ENCODE measurements at regions not wholly inside any gene's neighbourhood (a gene's known extent, or its start where the extent isn't known, plus 50 kb on each side); places are given as distances from the start of the nearest gene placed in this dataset.

DNA sequence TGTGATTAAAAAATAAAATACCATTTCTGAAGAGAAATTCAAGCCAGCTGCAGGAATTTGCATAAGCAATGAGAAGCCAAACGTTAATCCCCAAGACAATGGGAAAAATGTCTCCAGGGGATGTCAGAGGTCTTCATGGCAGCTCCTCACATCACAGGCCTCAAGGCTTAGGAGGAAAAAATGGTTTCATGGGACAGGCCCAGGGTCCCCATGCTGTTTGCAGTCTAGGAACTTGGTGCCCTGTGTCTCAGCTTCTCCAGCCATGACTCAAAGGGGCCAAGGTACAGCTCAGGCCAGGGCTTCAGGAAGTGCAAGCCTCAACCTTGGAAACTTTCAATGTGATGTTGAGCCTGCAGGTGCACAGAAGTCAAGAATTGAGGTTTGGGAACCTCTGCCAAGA is 1428.4 kb upstream of the CDH2 start:
- DNase-seq = no peak
- no peaks in the 10 kb centered on the region for H3K36me3 ChIP-seq
- no peaks in the 10 kb centered on the region for H3K4me1 ChIP-seq
- TF ChIP-seq POLR2A (IDR thresholded peaks at IDR 0.05) (no peak), CTCF (IDR thresholded peaks at IDR 0.05) (no peak)
- H3K27ac ChIP-seq = no peak overlapping the region
- intact Hi-C loops (cut with DNase I; ENCODE audit: low total_unique reads) = no loop called here
- H3K4me3 ChIP-seq = no peak overlapping the region
- no peaks in the 10 kb centered on the region for H3K27me3 ChIP-seq
- H3K9me3 ChIP-seq = no peaks in the 10 kb centered on the region

- no peaks in the 10 kb centered on the region for H3K36me3 ChIP-seq
- H3K27me3 ChIP-seq = no peaks in the 10 kb centered on the region
- DNase-seq = no peak
- H3K9me3 ChIP-seq = no peaks in the 10 kb centered on the region
- intact Hi-C loops (cut with DNase I; ENCODE audit: low total_unique reads) = no loop called here
- TF ChIP-seq POLR2A (IDR thresholded peaks at IDR 0.05) (no peak), CTCF (IDR thresholded peaks at IDR 0.05) (no peak)
- H3K4me3 ChIP-seq = no peak overlapping the region
- H3K4me1 ChIP-seq = no peaks in the 10 kb centered on the region
- H3K27ac ChIP-seq = no peak overlapping the region
Observed at GRCh38 chr18:29596959-29597358, 1420.0 kb upstream of the CDH2 start.

DNA sequence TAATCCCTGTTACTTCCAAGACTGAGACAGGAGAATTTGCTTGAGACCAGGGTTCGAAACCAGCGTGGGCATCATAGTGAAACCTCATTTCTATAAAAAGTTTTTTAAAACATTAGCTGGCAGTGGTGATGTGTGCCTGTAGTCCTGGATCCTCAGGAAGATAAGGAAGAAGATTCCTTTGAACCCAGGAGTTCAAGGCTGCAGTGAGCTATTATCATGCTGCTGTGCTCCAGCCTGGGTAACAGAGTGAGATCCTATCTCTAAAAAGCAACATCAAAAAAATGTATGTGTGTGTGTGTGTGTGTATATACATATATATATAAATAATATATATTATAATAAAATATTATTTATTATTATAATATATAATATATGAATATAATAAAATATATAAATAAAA is 1417.6 kb upstream of the CDH2 start:
- no peak for TF ChIP-seq POLR2A (IDR thresholded peaks at IDR 0.05)
- TF ChIP-seq CTCF (IDR thresholded peaks at IDR 0.05) = no peak
- intact Hi-C loops (cut with DNase I; ENCODE audit: low total_unique reads) = no loop called here
- Histone ChIP-seq H3K4me1 (no peaks in the 10 kb centered on the region), H3K4me3 (no peak overlapping the region), H3K27ac (no peak overlapping the region), H3K9me3 (no peaks in the 10 kb centered on the region), H3K36me3 (no peaks in the 10 kb centered on the region), H3K27me3 (no peaks in the 10 kb centered on the region)
- DNase-seq = no peak

DNA sequence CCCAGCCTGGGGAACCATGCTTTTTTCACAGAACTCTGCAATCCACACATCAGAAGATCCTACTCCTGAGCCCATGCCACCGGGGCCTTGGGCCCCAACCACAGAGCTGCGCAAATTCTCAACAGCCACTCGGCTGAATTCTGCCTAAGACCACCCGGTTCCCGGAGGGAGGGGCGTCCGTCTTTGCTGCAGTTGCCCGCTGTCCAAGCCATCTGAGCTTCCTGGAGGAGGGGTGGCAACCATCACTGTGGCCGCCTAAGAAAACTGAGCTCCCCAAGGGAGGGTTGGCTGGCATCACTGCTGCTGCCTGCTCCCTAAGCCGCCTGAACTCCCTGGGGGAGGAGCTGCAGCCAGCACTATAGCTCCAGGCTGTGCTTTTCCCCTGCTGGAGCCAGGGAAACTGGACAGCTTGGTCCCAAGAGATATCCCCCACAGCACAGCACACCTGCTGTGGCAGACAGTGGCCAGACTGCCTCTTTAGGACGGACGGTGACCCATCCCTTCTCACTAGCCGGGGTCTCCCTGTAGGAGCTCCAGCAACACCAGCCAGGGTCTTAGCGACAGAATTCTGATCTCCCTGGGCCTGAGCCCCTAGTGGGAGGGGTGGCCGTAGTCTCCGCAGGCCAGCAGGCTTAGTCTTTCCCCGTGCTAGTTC is 1411.6 kb upstream of the CDH2 start:
- TF ChIP-seq CTCF (IDR thresholded peaks at IDR 0.05) (no peak), POLR2A (IDR thresholded peaks at IDR 0.05) (no peak)
- H3K27ac ChIP-seq = no peak overlapping the region
- no peaks in the 10 kb centered on the region for H3K9me3 ChIP-seq
- H3K36me3 ChIP-seq = no peaks in the 10 kb centered on the region
- no peak overlapping the region for H3K4me3 ChIP-seq
- intact Hi-C loops (cut with DNase I; ENCODE audit: low total_unique reads) = no loop called here
- H3K27me3 ChIP-seq = no peaks in the 10 kb centered on the region
- no peak for DNase-seq
- no peaks in the 10 kb centered on the region for H3K4me1 ChIP-seq

DNA sequence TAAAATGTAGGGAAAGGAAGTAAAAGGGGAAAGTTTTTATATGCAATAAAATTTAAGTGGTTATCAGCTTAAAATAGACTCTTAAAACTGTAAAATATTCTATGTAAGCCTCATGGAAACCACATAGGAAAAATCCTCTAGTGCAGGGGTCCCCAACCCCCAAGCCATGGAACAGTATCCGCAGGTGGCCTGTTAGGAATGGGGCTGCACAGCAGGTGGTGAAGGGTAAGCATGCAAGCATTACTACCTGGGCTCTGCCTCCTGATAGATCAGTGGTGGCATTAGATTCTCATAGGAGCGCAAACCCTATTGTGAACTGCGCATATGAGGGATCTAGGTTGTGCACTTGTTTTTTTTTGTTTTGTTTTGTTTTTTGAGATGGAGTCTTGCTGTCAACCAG is 1409.3 kb upstream of the CDH2 start:
- H3K36me3 ChIP-seq = no peaks in the 10 kb centered on the region
- no peaks in the 10 kb centered on the region for H3K27me3 ChIP-seq
- H3K4me1 ChIP-seq = no peaks in the 10 kb centered on the region
- H3K4me3 ChIP-seq = no peak overlapping the region
- TF ChIP-seq POLR2A (IDR thresholded peaks at IDR 0.05) (no peak), CTCF (IDR thresholded peaks at IDR 0.05) (no peak)
- DNase-seq = no peak
- H3K9me3 ChIP-seq = no peaks in the 10 kb centered on the region
- intact Hi-C loops (cut with DNase I; ENCODE audit: low total_unique reads) = no loop called here
- H3K27ac ChIP-seq = no peak overlapping the region

All from uterus (tissue), 3 donors.